ENCODE measurements at regions not wholly inside any gene's neighbourhood (a gene's known extent, or its start where the extent isn't known, plus 50 kb on each side); places are given as distances from the start of the nearest gene placed in this dataset.

GRCh38 chr2:192411755-192412154 is 217.0 kb upstream of the TMEFF2 start:
- H3K4me2 ChIP-seq (ENCODE audit: insufficient read depth, low read length): no peak overlapping the region
- H3K9me1 ChIP-seq (replicated peaks; ENCODE audit: control insufficient read depth, extremely low read depth, insufficient read depth, low read length): no peaks in the 10 kb centered on the region
- BruUV-seq (replicated peaks): no TSS peak
- intact Hi-C loops (cut with micrococcal nuclease): no loop called here
- H3K9ac ChIP-seq (replicated peaks; ENCODE audit: extremely low read depth, insufficient read depth, low read length): no peak overlapping the region
- H3K79me2 ChIP-seq (ENCODE audit: control insufficient read depth, insufficient read depth, low read length): no peaks in the 10 kb centered on the region
- H3K4me3 ChIP-seq (replicated peaks in 1 of 3; ENCODE audit: insufficient read depth in 1 of 3, low read depth in 1 of 3, low read length in 3 of 3): no peak overlapping the region
- no peaks in the 10 kb centered on the region for H3K27me3 ChIP-seq (ENCODE audit: control insufficient read depth in 2 of 2, insufficient read depth in 2 of 2, low read length in 2 of 2)
- H3K4me1 ChIP-seq (ENCODE audit: control insufficient read depth, extremely low read depth, insufficient read depth, low read length): no peaks in the 10 kb centered on the region
- H3K9me3 ChIP-seq (replicated peaks; ENCODE audit: control insufficient read depth, insufficient read depth, low read length): no peaks in the 10 kb centered on the region
- POLR2A ChIA-PET: no interaction called here
- H4K20me1 ChIP-seq (replicated peaks; ENCODE audit: control insufficient read depth, extremely low read depth, insufficient read depth, low read length): no peaks in the 10 kb centered on the region
- CTCF ChIA-PET: no interaction called here
- H2AFZ ChIP-seq (ENCODE audit: low read depth, low read length): no peak overlapping the region
- TF ChIP-seq POLR2AphosphoS5 (IDR thresholded peaks at IDR 0.05; ENCODE audit: insufficient read depth, low read depth, low read length) (no peak), GATA2 (IDR thresholded peaks at IDR 0.05; ENCODE audit: insufficient read depth, insufficient read length, low read depth, low read length) (no peak), JUN (IDR thresholded peaks at IDR 0.05; ENCODE audit: borderline replicate concordance, insufficient read depth, insufficient read length, low read depth) (no peak), CTCF (IDR thresholded peaks at IDR 0.05; ENCODE audit: extremely low read depth in 1 of 2, insufficient read depth in 1 of 2, low read depth in 1 of 2, low read length in 2 of 2) (no peak), EZH2 (IDR thresholded peaks at IDR 0.05; ENCODE audit: borderline replicate concordance, low read depth, low read length, severe bottlenecking) (no peak), POLR2A (IDR thresholded peaks at IDR 0.05; ENCODE audit: low read depth, low read length) (no peak), MYC (IDR thresholded peaks at IDR 0.05; ENCODE audit: low read depth, low read length) (no peak), FOS (IDR thresholded peaks at IDR 0.05; ENCODE audit: borderline replicate concordance, insufficient read depth, low read length) (no peak), MAX (IDR thresholded peaks at IDR 0.05; ENCODE audit: insufficient read depth, insufficient read length) (no peak)
- dilution Hi-C loops (cut with MboI; ENCODE audit: extremely low pct_ligation_motif_present, low sequenced_read_pairs): no loop called here
- no peak for FAIRE-seq
- H3K27ac ChIP-seq (ENCODE audit: insufficient read depth, low read depth, low read length): no peak overlapping the region
- H3K36me3 ChIP-seq (ENCODE audit: control insufficient read depth in 2 of 2, extremely low read depth in 1 of 2, insufficient read depth in 2 of 2, low read length in 2 of 2): no peaks in the 10 kb centered on the region
- DNase-seq (ENCODE audit: low read depth, low spot score): no peak

Data from endothelial cell of umbilical vein (primary cell).